Ishikawa (cell line): ENCODE measurements at regions not wholly inside any gene's neighbourhood (a gene's known extent, or its start where the extent isn't known, plus 50 kb on each side); places are given as distances from the start of the nearest gene placed in this dataset.

Experiments
- CEBPB ChIP-seq: IDR thresholded peaks from 2 replicates; pipeline ENCODE4 v1.6.1; 2012
- CREB1 ChIP-seq: IDR thresholded peaks from 2 replicates; pipeline ENCODE4 v1.6.1; 2012; ENCODE audit warnings: low read depth
- EGR1 ChIP-seq: IDR thresholded peaks from 2 replicates; pipeline ENCODE4 v1.6.1; 2012
- EP300 ChIP-seq: IDR thresholded peaks from 2 replicates; pipeline ENCODE4 v1.6.1; 2012; ENCODE audit warnings: borderline replicate concordance
- FOXM1 ChIP-seq: IDR thresholded peaks from 2 replicates; pipeline ENCODE4 v1.6.1; 2012; ENCODE audit warnings: low read depth, borderline replicate concordance
- MAX ChIP-seq: IDR thresholded peaks from 2 replicates; pipeline ENCODE4 v1.6.1; 2012
- NFIC ChIP-seq: IDR thresholded peaks from 2 replicates; pipeline ENCODE4 v1.6.1; 2012
- RAD21 ChIP-seq: IDR thresholded peaks from 2 replicates; pipeline ENCODE4 v1.6.1; 2012; ENCODE audit warnings: low read depth
- REST ChIP-seq: IDR thresholded peaks from 2 replicates; pipeline ENCODE4 v1.6.1; 2012; ENCODE audit warnings: low read depth, mild to moderate bottlenecking
- TAF1 ChIP-seq: IDR thresholded peaks from 2 replicates; pipeline ENCODE4 v1.6.1; 2012; ENCODE audit warnings: low read depth, mild to moderate bottlenecking
- TCF12 ChIP-seq: IDR thresholded peaks from 2 replicates; pipeline ENCODE4 v1.6.1; 2012; ENCODE audit warnings: low read depth
- TEAD4 ChIP-seq: IDR thresholded peaks from 2 replicates; pipeline ENCODE4 v1.6.1; 2012
- USF1 ChIP-seq: IDR thresholded peaks from 2 replicates; pipeline ENCODE4 v1.6.1; 2012
- ZBTB7A ChIP-seq: IDR thresholded peaks from 2 replicates; pipeline ENCODE4 v1.6.1; 2012; ENCODE audit warnings: low read depth

- TF ChIP-seq REST, result no peak
- no peak for TF ChIP-seq RAD21
- TF ChIP-seq EP300, result no peak
- no peak for TF ChIP-seq TCF12
- no peak for TF ChIP-seq MAX
- TF ChIP-seq EGR1, result no peak
- TF ChIP-seq ZBTB7A, result no peak
- TF ChIP-seq CEBPB, result no peak
- TF ChIP-seq FOXM1, result no peak
- no peak for TF ChIP-seq TAF1
- TF ChIP-seq USF1, result no peak
- TF ChIP-seq NFIC, result no peak
- TF ChIP-seq TEAD4, result no peak
- no peak for TF ChIP-seq CREB1
Observed at GRCh38 chr9:24479361-24480059, 66.2 kb downstream of the IZUMO3 start.
